Type B pancreatic cell (in vitro differentiated cells): ENCODE measurements at regions not wholly inside any gene's neighbourhood (a gene's known extent, or its start where the extent isn't known, plus 50 kb on each side); places are given as distances from the start of the nearest gene placed in this dataset.

Experiments used
- DNase-seq: peaks from one replicate; pipeline ENCODE4 v3.0.0; 2021; ENCODE audit warnings: mixed read lengths; ENCODE audit not compliant: unreplicated experiment; ENCODE audit errors: extremely low spot score
- H3K27ac Mint-ChIP-seq: 2 replicates; pipeline ENCODE4 v1.8.0; 2021; ENCODE audit warnings: mild to moderate bottlenecking, mixed read lengths
- H3K27me3 Mint-ChIP-seq: 2 replicates; pipeline ENCODE4 v1.8.0; 2021; ENCODE audit warnings: mixed read lengths
- H3K36me3 Mint-ChIP-seq: 2 replicates; pipeline ENCODE4 v1.8.0; 2021; ENCODE audit warnings: mixed read lengths
- H3K4me1 Mint-ChIP-seq: one replicate; pipeline ENCODE4 v1.8.0; 2021; ENCODE audit warnings: mixed read lengths; ENCODE audit not compliant: unreplicated experiment
- H3K4me3 Mint-ChIP-seq: 2 replicates; pipeline ENCODE4 v1.8.0; 2021; ENCODE audit warnings: mild to moderate bottlenecking, mixed read lengths
- H3K9me3 Mint-ChIP-seq: 2 replicates; pipeline ENCODE4 v1.8.0; 2021; ENCODE audit warnings: mixed read lengths
- CTCF ChIP-seq: fragments of 200-600 bp; sonication (generic); conservative IDR thresholded peaks from 2 replicates; pipeline ENCODE4 v1.5.0; 2021; ENCODE audit warnings: antibody characterized with exemption, mild to moderate bottlenecking

GRCh38 chr1:81703391-81703755, 97.4 kb upstream of the ADGRL2 start:
- no peak for DNase-seq
- no peak for TF ChIP-seq CTCF
- peak overlapping the region; percentile 49 for H3K4me3 Mint-ChIP-seq
- peaks cover 21% of the 10 kb centered on the region for H3K4me1 Mint-ChIP-seq
- peaks cover 5% of the 10 kb centered on the region for H3K9me3 Mint-ChIP-seq
- H3K27ac Mint-ChIP-seq: peak overlapping the region; percentile 80
- H3K36me3 Mint-ChIP-seq: no peaks in the 10 kb centered on the region
- no peaks in the 10 kb centered on the region for H3K27me3 Mint-ChIP-seq

- Mint-ChIP-seq H3K4me3 (peak overlapping the region; percentile 49), H3K9me3 (peaks cover 5% of the 10 kb centered on the region), H3K27ac (peak overlapping the region; percentile 80), H3K36me3 (no peaks in the 10 kb centered on the region), H3K27me3 (no peaks in the 10 kb centered on the region), H3K4me1 (peaks cover 21% of the 10 kb centered on the region)
- no peak for DNase-seq
- no peak for TF ChIP-seq CTCF
These were observed 97.8 kb upstream of the ADGRL2 start for GRCh38 chr1:81702903-81703302.

- Mint-ChIP-seq H3K36me3 (no peaks in the 10 kb centered on the region), H3K27me3 (no peaks in the 10 kb centered on the region), H3K4me1 (peaks cover 20% of the 10 kb centered on the region), H3K27ac (peak overlapping the region; percentile 80), H3K4me3 (peak overlapping the region; percentile 84), H3K9me3 (peaks cover 5% of the 10 kb centered on the region)
- TF ChIP-seq CTCF: no peak
- DNase-seq: no peak
These were observed 98.5 kb upstream of the ADGRL2 start for GRCh38 chr1:81702079-81702715.

GRCh38 chr1:81700728-81701470, 99.8 kb upstream of the ADGRL2 start:
- H3K4me3 Mint-ChIP-seq: peak overlapping the region; percentile 84
- TF ChIP-seq CTCF: no peak
- DNase-seq: no peak
- H3K27me3 Mint-ChIP-seq: no peaks in the 10 kb centered on the region
- peaks cover 20% of the 10 kb centered on the region for H3K4me1 Mint-ChIP-seq
- H3K27ac Mint-ChIP-seq: peak overlapping the region; percentile 92
- H3K9me3 Mint-ChIP-seq: peaks cover 10% of the 10 kb centered on the region
- H3K36me3 Mint-ChIP-seq: peaks cover 3% of the 10 kb centered on the region

GRCh38 chr1:81699234-81699633, 101.5 kb upstream of the ADGRL2 start:
- TF ChIP-seq CTCF: no peak
- Mint-ChIP-seq H3K4me3 (peak overlapping the region; percentile 84), H3K9me3 (peaks cover 11% of the 10 kb centered on the region), H3K27me3 (no peaks in the 10 kb centered on the region), H3K27ac (peak overlapping the region; percentile 92), H3K36me3 (peaks cover 3% of the 10 kb centered on the region), H3K4me1 (peaks cover 16% of the 10 kb centered on the region)
- DNase-seq: no peak
